ENCODE measurements at regions not wholly inside any gene's neighbourhood (a gene's known extent, or its start where the extent isn't known, plus 50 kb on each side); places are given as distances from the start of the nearest gene placed in this dataset.
"Not testable (repeated sequence)": the region's sequence is repeated elsewhere in the genome, so short reads cannot be mapped to it uniquely, and the experiment has no call there.

DNA sequence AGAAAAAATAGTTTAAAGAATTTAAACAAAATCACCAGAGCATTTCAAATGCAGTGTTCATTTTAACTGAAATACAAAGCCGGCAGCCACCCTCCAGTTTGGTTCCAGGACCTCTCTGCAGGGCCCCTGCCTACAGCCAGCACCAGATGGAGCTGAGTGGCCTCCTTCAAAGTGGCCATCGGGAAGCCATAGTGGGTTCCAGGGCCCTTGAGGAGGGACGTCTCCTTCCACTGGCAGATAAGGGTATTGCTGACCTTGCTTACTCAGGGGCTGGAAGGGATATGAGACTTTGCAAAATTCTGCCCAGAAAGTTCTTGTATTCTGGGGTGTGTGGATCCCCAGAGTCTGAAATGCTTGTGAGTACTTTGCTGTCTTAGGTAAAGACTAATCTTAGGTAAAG is 205.2 kb upstream of the APCDD1 start:
- H3K27me3 Mint-ChIP-seq (ENCODE audit: insufficient read depth), result peaks cover 18% of the 10 kb centered on the region
- TF ChIP-seq, protein P1, sequence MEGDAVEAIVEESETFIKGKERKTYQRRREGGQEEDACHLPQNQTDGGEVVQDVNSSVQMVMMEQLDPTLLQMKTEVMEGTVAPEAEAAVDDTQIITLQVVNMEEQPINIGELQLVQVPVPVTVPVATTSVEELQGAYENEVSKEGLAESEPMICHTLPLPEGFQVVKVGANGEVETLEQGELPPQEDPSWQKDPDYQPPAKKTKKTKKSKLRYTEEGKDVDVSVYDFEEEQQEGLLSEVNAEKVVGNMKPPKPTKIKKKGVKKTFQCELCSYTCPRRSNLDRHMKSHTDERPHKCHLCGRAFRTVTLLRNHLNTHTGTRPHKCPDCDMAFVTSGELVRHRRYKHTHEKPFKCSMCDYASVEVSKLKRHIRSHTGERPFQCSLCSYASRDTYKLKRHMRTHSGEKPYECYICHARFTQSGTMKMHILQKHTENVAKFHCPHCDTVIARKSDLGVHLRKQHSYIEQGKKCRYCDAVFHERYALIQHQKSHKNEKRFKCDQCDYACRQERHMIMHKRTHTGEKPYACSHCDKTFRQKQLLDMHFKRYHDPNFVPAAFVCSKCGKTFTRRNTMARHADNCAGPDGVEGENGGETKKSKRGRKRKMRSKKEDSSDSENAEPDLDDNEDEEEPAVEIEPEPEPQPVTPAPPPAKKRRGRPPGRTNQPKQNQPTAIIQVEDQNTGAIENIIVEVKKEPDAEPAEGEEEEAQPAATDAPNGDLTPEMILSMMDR (IDR thresholded peaks at IDR 0.05), result no peak
- DNase-seq, result no peak
- no peaks in the 10 kb centered on the region for H3K9me3 Mint-ChIP-seq
- no peak overlapping the region for H3K4me3 Mint-ChIP-seq
- no peaks in the 10 kb centered on the region for H3K36me3 Mint-ChIP-seq (ENCODE audit: low read depth)
- H3K4me1 Mint-ChIP-seq (ENCODE audit: low read depth), result no peaks in the 10 kb centered on the region
- H3K27ac Mint-ChIP-seq, result no peak overlapping the region

DNA sequence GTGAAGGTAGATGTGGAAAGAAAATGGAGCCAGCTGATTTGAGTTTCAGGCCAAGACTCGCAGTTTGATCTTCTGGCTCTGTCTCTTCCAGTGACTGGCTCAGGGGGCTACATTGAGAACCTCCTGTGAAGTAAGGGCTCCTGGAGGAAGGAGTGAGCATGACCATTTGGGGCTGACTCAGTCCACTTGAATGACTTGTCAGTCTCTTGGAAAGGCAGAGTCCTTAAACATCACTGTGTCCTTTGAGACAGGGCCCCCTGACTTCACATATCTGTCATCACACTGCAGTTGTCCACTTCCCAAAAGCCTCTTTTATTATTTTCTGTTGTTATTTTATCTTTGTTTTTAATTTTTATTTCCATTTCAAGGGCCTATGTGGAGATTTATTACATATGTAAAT is 204.6 kb upstream of the APCDD1 start:
- H3K36me3 Mint-ChIP-seq (ENCODE audit: low read depth), result no peaks in the 10 kb centered on the region
- TF ChIP-seq, protein P1 (IDR thresholded peaks at IDR 0.05), result no peak
- H3K27me3 Mint-ChIP-seq (ENCODE audit: insufficient read depth), result peaks cover 18% of the 10 kb centered on the region
- H3K27ac Mint-ChIP-seq, result no peak overlapping the region
- no peaks in the 10 kb centered on the region for H3K9me3 Mint-ChIP-seq
- no peaks in the 10 kb centered on the region for H3K4me1 Mint-ChIP-seq (ENCODE audit: low read depth)
- DNase-seq, result no peak
- no peak overlapping the region for H3K4me3 Mint-ChIP-seq

- TF ChIP-seq, protein P1 (IDR thresholded peaks at IDR 0.05), result no peak
- no peak overlapping the region for H3K27ac Mint-ChIP-seq
- peaks cover 22% of the 10 kb centered on the region for H3K27me3 Mint-ChIP-seq (ENCODE audit: insufficient read depth)
- H3K9me3 Mint-ChIP-seq, result no peaks in the 10 kb centered on the region; the same call in 1 of the 2 replicates
- DNase-seq, result no peak
- H3K4me3 Mint-ChIP-seq, result no peak overlapping the region
- H3K4me1 Mint-ChIP-seq (ENCODE audit: low read depth), result no peaks in the 10 kb centered on the region
- H3K36me3 Mint-ChIP-seq (ENCODE audit: low read depth), result no peaks in the 10 kb centered on the region
Observed at GRCh38 chr18:10252494-10252893, 201.9 kb upstream of the APCDD1 start.

- Mint-ChIP-seq H3K9me3 (no peaks in the 10 kb centered on the region; the same call in 1 of the 2 replicates), H3K4me3 (no peak overlapping the region)
Observed at GRCh38 chr18:10252952-10253705, 201.3 kb upstream of the APCDD1 start.

GRCh38 chr18:10256276-10256675 is 198.2 kb upstream of the APCDD1 start:
- H3K9me3 Mint-ChIP-seq; H3K36me3 Mint-ChIP-seq (ENCODE audit: low read depth); DNase-seq; H3K4me3 Mint-ChIP-seq; H3K4me1 Mint-ChIP-seq (ENCODE audit: low read depth); H3K27ac Mint-ChIP-seq: not testable (repeated sequence)
- peaks cover 14% of the 10 kb centered on the region for H3K27me3 Mint-ChIP-seq (ENCODE audit: insufficient read depth)

More at GRCh38 chr18:10252952-10253705, 201.3 kb upstream of the APCDD1 start:
- H3K27ac Mint-ChIP-seq, result no peak overlapping the region
- H3K4me1 Mint-ChIP-seq (ENCODE audit: low read depth), result no peaks in the 10 kb centered on the region
- H3K27me3 Mint-ChIP-seq (ENCODE audit: insufficient read depth), result peaks cover 22% of the 10 kb centered on the region
- TF ChIP-seq, protein P1 (IDR thresholded peaks at IDR 0.05), result no peak
- H3K36me3 Mint-ChIP-seq (ENCODE audit: low read depth), result no peaks in the 10 kb centered on the region
- no peak for DNase-seq

DNA sequence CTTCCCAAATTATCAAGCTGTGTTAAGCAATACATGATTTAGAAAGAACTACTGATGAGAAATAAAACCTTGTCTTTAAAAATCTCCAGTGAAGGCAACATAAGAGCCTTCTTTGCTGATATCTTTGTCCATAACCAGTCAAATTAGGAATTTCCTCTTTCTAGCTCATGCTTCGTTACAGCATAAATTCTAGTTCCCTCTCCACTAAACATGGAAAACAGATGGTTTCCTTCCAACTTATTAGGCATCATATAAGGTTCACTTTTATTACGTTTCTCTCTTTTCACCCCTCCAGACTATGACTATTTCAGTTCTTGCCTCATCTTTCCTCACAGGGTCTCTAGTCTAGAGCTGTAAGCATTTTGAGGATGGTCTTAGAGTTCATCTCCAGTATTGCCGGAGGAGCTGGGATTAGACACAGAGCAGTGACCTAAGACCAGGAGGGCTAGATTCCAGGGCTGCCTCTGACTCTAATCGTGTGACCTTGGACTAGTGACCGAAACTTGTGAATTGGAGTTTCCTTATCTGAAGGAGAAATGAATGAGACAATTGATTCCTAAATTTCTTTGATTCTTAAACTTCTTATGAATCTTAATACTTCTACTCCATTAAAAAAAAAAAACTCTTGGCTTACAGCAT is 195.5 kb upstream of the APCDD1 start:
- Mint-ChIP-seq H3K27me3 (ENCODE audit: insufficient read depth) (peaks cover 19% of the 10 kb centered on the region), H3K36me3 (ENCODE audit: low read depth) (no peaks in the 10 kb centered on the region), H3K4me3 (no peak overlapping the region), H3K9me3 (no peaks in the 10 kb centered on the region; the same call in 1 of the 2 replicates), H3K27ac (no peak overlapping the region), H3K4me1 (ENCODE audit: low read depth) (no peaks in the 10 kb centered on the region)
- TF ChIP-seq, protein P1 (IDR thresholded peaks at IDR 0.05), result no peak
- DNase-seq, result no peak
